HG02642 (cell line): ENCODE measurements at regions not wholly inside any gene's neighbourhood (a gene's known extent, or its start where the extent isn't known, plus 50 kb on each side); places are given as distances from the start of the nearest gene placed in this dataset.
"Not testable (repeated sequence)": the region's sequence is repeated elsewhere in the genome, so short reads cannot be mapped to it uniquely, and the experiment has no call there.

ENCODE experiments used
- ATAC-seq: cut with Tn5 transposase; IDR thresholded peaks from one replicate; pipeline ENCODE4 v1.9.1; 2021; ENCODE audit warnings: mild to moderate bottlenecking; ENCODE audit not compliant: unreplicated experiment, poor library complexity

DNA sequence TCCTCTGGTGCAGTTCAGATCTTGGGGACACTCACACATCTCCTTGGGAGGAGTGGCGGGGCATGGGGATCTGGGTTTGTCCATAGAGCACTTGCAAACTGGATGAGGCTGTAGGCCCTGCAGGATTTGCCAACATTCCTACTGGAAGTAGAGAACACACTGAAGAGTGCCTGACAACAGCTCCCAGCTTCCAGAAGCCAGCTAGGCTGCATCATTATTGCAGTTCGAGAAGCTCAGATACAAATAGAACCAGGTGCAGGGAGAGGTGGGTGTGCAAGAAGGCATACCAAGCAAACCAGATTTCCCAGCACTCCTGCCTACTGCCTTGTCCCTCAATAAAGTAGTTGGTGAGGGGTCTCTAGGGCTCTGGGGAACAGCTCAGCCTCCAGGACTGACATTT lies 52.5 kb downstream of the RHOB start:
- ATAC-seq = no peak

DNA sequence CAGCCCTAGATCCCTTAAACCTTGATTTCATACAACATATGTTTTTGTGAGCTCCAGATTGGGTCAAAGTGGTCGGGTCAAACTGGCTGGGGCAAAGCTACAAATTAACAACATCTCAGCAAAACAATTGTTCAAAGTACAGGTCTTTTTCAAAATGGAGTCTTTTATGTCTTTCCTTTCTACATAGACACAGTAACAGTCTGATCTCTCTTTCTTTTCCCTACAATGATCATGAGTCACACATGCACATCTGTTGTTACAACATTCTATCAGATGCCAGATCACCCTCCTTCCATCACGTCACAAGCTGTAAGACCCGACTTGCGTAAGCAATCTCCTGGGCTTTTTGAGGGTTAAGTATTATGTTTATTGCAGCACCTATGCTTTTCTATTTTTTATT lies 55.1 kb downstream of the RHOB start:
- no peak for ATAC-seq

DNA sequence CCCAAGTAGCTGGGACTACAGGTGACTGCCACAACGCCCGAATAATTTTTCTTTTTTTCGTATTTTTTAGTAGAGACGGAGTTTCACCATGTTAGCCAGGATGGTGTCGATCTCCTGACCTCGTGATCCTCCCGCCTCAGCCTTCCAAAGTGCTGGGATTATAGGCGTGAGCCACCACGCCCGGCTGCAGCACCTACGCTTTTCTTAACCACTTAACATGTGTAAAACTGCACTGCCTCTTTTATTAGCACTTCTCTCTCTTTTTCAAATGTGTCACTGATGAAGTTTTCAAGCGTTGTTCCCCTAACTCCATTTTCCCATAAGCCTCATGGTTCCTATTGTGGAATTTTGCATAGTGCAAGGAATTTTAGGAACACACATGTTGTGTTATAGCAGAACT lies 55.6 kb downstream of the RHOB start:
- not testable (repeated sequence) for ATAC-seq

DNA sequence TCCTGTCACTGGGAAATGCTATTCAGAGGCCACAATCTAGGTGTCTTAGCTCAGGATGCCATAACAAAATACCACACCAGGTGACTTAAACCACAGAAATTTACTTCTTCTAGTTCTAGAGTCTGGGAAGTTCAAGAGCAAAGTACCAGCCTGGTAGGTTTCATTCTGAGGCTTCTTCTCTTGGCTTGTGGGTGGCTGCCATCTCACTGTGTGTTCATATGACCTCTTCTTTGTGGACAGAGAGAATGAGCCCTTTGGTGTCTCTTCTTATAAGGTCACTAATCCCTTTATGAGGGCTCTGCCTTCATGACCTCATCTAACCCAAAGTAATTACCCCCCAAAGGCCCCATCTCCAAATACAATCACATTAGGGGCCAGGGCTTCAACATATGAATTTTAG lies 57.3 kb downstream of the RHOB start:
- ATAC-seq = no peak

DNA sequence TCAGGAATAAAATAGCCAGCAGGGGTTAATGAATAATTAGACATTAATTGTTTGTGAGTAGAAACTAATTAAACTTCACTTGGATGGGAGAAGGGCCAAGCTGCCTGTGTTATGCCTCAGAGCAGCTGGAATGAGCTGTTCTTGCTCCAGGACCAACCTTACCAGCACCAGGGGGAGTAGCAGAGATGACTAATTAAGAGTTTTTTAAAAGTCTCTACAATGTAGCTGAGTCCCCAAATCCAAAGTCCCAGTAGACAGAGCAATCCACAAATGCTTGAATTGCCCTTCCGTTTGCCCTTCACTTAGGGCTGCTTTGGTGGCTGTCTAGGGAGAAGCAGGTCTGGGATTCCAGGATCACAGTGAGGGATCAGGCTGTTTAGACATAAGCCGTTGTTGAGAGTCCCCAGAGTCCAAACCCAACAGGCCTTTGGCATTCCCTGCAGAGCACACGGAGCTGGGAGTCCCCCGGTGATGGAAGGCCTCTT lies 59.4 kb downstream of the RHOB start:
- no peak for ATAC-seq

DNA sequence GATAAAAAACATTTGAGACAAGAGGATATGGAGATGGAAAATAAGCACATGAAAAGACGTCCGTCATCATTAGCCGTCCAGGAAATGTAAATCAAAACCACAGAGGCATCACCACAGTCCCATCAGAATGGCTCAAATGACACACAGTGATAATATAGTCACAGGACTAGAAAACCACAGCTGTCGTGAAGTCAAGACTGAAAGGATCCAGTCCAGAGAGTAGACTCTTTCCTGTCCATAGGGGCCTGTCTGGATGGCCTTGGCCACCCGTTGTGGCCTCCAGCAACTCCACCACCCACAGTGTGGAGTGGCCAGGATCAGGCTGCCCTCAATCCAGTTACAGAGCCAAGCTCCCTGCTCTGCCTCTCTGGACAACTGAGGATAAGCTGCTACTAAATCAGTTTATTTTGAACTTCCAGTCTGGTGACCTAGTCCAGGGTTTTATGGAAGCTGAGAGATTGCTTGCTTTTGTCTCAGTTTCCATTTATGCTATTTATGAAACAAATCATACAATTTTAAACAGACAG lies 60.4 kb downstream of the RHOB start:
- ATAC-seq = peak; percentile 98

DNA sequence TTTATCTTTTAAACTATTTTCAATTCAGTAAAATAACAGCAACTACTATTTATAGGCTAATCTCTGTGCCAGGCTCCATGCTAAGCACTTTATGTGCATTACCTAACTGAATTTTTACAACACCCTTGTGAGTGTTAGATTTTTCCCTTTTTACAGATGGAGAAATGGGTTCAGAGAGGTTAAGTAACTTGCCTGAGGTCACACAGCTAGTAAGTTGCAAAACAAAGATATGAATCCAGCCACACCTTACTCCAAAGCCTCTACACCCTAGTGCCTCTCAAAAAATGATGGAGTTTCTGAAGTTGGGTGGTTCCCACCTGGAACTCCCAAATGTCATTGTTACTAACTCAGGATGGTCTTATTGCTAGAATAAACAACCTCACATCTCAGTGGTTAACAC lies 60.8 kb downstream of the RHOB start:
- ATAC-seq = no peak

DNA sequence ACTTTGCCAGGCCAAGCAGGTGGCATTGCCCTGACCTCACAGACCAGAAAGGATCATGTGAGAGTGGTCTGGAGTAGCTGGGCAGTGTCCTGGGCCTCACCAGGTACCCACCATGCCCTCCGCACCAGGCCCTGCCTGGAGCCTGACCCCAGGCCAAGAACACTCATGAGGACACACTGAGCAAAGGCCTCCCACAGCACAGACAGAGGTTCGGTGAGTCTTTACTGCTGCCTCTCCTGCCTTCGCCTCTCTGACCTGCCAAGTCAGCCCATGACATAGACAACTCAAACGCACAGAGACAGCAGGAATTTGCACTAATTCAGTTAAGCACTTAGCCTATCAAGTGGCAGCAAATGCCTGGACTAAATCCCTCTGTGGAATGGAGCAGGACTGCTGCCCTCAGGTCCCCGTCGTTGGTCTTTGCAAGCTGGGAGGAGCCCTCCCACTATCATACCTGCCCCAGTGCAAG lies 62.5 kb downstream of the RHOB start:
- no peak for ATAC-seq

DNA sequence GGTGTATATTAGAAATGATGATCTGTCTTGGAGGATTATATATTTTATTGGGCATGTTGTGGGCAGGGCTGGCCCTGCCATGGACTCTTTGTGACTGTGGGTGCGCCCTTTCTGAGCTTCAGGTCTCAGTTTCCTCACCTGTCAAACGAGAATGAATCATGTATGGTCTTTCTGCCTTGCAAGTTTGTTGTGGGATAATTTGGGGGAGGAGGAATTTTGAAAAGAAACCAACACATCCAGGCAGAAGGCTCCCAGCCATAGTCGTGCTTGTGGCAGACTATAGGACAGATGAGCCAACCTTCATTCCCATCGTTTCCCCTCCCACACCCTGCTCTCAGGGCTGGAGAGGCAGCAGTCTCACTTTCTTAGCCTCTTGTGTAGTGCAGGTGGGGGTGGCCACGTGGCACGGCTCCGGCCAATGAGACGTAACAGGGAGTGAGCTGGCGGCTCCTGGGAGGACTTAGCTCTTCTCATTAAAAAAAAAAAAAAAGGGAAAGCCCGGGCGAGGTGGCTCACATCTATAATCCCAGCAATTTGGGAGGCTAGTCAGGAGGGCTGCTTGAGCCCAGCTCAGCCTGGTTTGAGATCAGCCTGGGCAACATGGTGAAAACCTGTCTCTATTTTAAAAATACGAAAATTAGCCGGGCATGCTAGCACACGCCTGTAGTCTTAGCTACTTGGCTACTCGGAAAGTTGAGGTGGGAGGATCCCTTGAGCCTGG lies 63.1 kb downstream of the RHOB start:
- ATAC-seq = no peak

DNA sequence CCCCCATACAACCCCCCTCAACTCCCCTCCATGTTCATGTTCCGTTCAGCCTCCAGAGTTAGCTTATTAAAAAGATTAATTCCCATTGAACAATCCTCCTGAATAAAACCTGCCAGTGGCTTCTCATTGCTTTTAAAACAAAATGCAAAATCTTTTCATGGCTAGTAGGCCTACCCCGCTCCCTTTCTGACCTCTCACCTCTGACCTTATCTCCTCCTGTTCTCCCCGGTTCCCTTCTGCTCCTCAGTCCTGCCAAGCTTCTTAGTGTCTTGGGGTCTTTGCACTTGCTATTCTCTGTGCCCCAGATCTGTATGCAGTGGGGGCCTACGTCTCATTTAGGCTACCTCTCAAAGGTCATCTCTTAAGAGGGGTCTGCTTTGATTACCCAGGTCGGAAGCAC lies 64.3 kb downstream of the RHOB start:
- no peak for ATAC-seq

DNA sequence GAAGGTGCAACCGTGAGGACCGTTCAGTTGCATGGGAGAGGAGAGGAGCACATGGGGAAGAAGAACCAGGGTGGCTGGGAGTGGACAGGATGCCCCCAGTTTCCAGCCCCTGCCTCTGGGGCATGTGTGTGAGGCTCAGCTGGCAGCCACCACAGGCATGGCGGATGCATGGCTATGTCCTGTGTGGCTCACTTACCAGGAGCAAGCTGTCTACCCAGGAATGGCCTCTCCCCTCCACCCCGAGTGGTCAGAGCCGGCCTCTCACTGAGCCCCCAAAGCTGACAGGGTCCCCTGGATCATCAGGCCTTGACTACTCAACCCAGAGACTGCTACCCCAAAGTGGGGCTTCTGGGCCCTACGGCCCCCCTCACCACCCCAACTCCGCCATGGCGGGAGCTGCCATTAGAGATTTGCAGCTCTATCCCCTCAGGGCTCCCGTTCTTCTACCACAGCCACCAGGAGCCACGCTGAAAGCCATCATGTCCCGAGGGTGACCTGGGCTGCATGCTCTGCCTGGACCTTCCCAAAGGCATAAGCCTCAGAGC lies 65.3 kb downstream of the RHOB start:
- no peak for ATAC-seq

DNA sequence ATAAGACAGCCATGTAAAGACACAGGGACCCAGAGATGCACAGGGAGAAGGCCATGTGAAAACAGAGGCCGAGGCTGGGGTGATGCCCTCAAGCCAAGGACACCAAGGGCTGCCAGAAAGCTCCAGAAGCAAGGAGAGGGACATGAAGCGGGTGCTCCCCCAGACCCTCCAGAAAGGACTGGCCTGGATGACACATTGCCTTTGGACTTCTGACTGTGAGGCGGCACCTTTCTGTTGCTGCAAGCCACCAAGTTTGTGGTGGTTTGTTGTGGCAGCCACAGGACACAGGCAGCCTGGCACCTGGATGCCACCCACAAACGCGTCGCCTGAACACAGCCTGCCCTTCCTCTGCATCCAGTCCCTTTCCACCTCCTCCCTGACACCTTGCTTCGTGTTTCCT lies 67.1 kb downstream of the RHOB start:
- no peak for ATAC-seq

DNA sequence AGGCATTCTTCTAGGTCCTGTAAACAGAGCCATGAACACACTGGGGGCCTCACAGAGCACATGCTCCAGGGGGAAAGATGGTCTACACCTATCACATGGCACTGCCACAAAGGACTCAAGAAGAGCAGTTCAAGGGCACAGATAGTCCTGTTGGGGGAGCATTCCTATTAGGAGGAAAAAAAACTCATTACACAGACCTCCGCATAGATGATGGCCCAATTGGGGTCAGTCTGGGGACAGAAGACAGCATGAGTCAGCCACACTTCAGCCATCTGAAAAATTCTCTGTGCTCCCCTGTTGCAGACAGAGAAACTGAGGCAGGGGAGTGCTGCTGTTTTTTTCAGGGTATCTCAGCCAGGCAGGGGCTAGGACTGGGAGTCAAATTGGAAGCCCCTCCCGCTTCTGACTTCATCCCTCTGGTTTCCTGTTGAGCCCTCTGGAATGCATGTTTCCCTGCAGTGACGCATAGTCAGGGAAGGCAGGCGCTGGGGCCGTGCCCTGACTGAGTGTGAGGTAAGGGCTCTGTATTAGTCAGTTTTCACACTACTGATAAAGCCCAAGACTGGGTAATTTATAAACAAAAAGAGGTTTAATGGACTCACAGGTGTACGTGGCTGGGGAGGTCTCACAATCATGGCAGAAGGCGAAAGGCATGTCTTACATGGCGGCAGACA lies 67.9 kb downstream of the RHOB start:
- no peak for ATAC-seq

DNA sequence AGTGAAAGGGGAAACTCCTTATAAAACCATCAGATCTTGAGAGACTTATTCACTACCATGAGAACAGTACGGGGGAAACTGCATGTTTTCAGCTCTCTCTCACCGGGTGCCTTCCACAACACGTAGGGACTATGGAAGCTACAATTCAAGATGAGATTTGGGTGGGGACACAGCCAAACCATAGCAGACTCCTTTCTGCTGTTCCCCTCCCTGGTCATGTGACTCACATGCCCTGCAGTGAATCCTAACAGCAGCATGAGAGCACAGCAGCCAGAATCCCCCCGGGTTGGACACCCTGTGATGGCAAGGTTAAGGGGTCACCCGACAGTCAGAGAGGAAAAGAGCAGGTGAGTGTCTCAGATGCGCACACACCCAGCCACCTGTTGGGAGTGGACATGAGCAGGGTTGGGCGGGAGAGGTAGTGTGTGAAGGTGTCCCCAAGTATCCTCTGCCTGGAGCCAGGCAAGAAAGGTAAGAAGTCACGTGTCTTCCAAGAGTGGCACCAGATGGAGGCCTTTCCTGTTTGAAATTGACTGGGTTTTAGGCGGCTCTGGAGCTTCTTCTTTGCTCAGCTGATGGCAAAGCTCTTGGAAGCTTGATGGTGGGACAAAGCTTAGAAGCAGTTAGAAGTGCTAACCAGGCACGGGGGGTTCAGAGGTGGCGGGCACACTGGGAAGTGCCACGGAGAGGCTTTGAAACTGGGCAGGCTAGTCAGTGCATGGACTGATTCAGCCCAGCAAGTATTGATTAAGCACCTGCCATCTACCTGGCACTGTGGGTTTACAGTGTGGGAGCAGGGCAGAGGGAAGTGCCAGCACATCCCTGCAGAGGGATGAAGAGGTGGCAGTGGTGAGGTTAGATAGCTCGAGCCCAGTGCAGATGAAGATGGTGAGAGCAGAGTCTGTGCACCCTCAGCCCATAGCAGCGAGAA lies 68.7 kb downstream of the RHOB start:
- no peak for ATAC-seq

DNA sequence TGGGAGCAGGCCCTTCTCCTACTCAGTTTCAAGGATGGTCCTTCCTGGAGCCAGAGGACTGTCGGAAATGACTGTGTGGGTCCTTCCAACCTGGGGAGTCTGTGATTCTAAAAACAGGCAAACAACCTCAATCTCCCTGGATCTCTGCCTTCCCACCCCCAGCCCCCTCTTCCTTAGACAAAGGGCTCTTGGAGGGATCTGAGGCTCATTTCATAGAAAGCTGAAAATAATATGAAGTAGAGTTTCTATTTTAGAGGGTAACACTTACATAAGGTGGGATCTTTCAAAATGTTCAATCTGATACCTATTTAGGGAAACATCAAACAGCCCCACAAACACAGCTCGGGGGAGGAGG lies 69.4 kb downstream of the RHOB start:
- no peak for ATAC-seq

DNA sequence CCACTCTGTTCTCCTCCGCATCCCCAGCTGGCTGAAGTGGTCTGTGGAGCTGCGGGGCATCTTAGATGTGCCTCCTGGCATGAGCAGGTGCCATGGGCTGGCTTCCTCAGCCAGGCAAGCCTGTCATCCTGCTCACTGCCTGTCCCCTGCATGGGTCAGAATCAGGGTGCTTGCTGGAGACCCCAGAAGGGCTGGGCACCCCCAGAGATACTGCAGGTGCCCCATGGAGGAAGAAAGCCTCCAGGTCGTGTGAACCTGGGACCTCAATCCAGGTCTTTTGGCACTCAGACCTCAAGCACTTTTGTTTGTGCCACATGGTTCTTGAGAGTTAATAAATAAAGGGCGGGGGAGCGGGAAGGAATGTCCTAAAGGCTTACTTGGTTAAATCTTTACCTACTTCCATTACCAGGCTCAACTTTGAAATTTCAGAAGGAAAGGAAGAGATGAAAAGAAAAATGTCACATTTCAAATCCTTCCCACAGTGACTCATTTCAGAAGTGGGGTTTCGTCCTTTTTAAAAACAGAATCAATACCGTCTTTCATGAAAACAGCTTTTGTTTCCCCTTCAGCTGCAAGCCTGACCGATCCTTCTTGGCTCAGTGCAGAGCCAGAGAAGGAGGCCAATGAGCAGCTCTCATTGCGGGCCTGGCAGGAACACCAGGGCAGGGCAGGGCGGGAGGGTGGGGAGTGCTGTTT lies 69.9 kb downstream of the RHOB start:
- peak; percentile 84 for ATAC-seq

DNA sequence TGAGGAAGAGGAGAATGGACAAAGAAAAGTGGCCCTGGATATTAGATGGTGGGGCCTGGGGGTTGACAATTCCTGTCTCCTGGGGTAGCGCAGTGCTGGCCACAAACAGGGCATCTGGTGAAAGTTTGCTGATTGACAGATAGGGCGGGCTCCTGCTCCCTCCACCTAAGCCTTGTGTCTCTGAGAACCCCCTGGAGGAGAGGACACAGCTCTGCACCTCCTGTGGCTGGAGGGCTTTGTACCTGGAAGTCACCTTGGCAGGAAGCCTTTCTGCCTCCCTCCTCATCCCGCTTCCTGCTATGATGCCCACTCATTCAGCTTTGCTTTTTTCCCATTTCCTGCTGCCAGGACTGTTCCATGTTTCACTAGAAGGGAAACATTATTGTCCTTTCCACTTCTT lies 72.4 kb downstream of the RHOB start:
- no peak for ATAC-seq

DNA sequence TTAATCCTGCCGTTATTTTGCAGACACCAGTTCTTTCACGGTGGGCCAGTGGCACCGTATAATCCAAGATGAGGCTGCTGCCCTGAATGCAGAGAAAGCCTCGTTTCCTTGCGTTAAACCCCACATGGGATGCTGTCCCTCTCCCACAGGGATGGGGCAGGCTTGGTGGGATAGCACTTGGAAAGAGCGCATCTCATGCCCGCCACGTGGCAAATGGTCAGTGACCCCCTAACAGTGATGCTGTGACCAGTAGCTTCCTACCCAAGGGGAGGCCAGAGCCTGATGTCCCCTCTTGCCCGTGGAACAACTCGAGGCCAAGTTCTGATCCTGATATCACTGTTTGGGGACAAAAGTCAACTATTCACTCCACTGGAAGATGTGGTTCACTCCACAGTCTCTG lies 73.3 kb downstream of the RHOB start:
- no peak for ATAC-seq

DNA sequence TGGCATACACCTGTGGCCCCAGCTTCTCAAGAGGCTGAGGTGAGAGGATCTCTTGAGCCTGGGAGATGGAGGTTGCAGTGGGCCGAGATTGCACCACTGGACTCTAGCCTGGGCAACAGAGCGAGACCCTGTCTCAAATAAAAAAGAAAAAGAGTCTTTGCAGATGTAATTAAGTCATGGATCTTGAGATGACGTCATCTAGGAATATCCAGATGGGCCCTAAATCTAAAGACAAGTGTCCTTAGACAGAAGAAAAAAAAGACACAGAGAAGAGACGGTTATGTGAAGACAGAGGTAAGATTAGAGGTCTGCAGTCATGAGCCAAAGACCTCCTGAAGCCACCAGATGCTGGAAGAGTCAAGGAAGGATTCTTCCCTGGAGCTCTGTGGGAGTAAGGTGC lies 74.3 kb downstream of the RHOB start:
- ATAC-seq = no peak

DNA sequence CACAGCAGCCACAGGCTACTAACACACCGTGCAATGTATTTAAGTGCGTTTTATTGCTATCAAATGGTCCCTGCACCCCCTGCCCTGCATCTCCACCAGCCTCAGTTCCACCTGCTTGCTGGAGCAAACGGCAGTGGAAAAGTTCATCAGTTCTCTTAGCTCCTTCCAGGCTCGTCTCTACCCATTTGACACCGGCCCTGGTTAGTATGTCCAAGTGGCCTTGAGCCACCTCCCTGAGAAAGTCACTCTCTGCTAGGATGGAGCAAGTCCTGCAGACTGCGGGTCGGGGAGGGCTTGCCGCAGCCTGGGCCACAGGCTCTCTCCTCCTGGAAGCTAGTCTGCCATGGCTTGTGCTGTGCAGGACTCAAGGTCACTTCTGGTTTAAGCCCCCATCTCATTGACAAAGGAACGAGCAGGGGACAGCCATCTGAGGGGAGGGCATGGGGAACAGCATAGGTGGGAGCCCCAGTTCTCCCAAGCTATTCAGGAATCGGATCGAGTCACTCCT lies 74.9 kb downstream of the RHOB start:
- ATAC-seq = no peak
